IPS-18a (cell line): ENCODE measurements at regions not wholly inside any gene's neighbourhood (a gene's known extent, or its start where the extent isn't known, plus 50 kb on each side); places are given as distances from the start of the nearest gene placed in this dataset.
"Not testable (repeated sequence)": the region's sequence is repeated elsewhere in the genome, so short reads cannot be mapped to it uniquely, and the experiment has no call there.

Experiments
- H3K27ac ChIP-seq: one replicate; pipeline ENCODE4 v1.5.1; 2013; ENCODE audit warnings: low read length
- H3K27me3 ChIP-seq: one replicate; pipeline ENCODE4 v1.6.1; 2013; ENCODE audit warnings: mild to moderate bottlenecking, low read length; ENCODE audit not compliant: control insufficient read depth, insufficient read depth
- H3K36me3 ChIP-seq: one replicate; pipeline ENCODE4 v1.6.1; 2013; ENCODE audit warnings: low read depth, low read length; ENCODE audit not compliant: control insufficient read depth
- H3K4me1 ChIP-seq: one replicate; pipeline ENCODE4 v1.6.1; 2013; ENCODE audit warnings: low read depth, low read length; ENCODE audit not compliant: control insufficient read depth
- H3K4me3 ChIP-seq: one replicate; pipeline ENCODE4 v1.5.1; 2013; ENCODE audit warnings: low read length
- H3K9ac ChIP-seq: one replicate; pipeline ENCODE4 v1.6.1; 2013; ENCODE audit warnings: mild to moderate bottlenecking, low read length, moderate library complexity
- H3K9me3 ChIP-seq: one replicate; pipeline ENCODE4 v1.6.1; 2013; ENCODE audit warnings: low read depth, low read length; ENCODE audit not compliant: control insufficient read depth

DNA sequence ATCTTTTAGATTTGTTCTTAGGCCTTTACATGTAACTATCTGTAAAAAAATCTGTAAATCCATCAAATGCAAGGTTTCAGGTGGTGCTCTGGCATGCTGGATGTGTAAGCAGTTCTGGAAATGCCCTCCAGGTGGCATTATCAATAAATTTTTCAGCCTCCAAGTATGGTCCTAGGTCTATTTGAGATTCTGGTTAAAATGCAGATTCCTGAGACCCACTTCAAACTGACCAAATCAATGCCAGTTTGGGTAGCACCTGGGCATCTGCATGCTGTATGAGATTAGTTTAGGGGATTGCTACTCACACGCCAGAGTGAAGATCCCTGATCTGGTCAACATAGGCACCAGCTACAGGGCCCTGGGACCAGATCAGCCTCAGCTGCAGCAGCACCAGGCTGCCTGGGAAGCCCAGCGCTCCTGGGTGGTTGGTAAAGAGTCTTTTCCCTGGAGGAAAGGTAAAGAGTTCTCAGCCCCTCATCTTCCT is 507.3 kb upstream of the CITED2 start:
- Histone ChIP-seq H3K4me3 (no peak overlapping the region), H3K27ac (no peak overlapping the region), H3K9me3 (no peaks in the 10 kb centered on the region), H3K36me3 (no peaks in the 10 kb centered on the region), H3K27me3 (no peaks in the 10 kb centered on the region), H3K4me1 (peaks cover 56% of the 10 kb centered on the region), H3K9ac (no peak overlapping the region)

DNA sequence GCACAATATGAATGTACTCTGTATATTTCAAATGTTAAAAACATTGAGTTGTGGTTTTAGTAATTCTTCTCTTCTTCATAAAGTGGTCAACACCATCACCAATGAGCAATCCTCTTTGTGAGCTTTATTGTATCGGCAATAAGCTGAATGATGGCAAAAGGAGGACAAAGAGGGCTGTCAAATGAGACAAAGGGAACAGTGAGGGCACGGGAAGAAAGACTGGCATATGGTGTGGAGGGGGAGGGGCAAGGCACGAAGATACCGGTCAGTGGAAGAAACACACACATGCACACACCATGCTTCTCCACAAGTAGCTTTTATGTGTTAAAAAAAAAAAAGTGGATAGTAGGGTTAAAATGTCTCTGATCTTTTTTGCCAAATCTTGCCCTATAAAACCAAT is 506.8 kb upstream of the CITED2 start:
- no peak overlapping the region for H3K9ac ChIP-seq
- no peaks in the 10 kb centered on the region for H3K9me3 ChIP-seq
- H3K27me3 ChIP-seq = no peaks in the 10 kb centered on the region
- H3K27ac ChIP-seq = no peak overlapping the region
- H3K4me1 ChIP-seq = peaks cover 50% of the 10 kb centered on the region
- no peaks in the 10 kb centered on the region for H3K36me3 ChIP-seq
- no peak overlapping the region for H3K4me3 ChIP-seq

DNA sequence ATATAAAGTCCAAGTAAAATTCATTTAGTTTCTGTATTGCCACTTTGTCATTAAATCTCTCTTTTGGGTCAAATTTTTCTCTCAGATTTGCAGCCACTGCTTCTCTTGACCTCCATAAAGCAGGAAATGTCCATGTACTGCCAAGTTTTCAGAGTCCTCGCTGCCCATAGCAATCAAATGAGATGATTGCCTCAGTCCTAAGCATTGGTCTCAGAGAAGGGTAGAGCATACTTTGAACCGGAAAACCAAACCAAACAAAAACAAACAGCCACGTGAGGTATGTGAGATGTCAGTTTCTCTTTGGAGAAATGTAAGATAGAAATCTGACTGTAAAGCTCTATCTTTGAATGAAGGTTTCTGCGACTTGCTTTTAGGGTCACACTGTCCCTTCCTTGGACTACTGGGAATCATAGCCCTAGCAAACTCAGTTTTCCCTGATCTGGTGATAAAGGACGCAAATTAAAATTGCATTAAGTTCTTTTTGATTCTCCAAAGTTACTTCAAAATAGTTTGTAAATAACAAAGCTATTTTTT is 505.4 kb upstream of the CITED2 start:
- no peaks in the 10 kb centered on the region for H3K9me3 ChIP-seq
- no peak overlapping the region for H3K4me3 ChIP-seq
- H3K4me1 ChIP-seq = peaks cover 42% of the 10 kb centered on the region
- no peaks in the 10 kb centered on the region for H3K27me3 ChIP-seq
- no peak overlapping the region for H3K27ac ChIP-seq
- no peak overlapping the region for H3K9ac ChIP-seq
- no peaks in the 10 kb centered on the region for H3K36me3 ChIP-seq

DNA sequence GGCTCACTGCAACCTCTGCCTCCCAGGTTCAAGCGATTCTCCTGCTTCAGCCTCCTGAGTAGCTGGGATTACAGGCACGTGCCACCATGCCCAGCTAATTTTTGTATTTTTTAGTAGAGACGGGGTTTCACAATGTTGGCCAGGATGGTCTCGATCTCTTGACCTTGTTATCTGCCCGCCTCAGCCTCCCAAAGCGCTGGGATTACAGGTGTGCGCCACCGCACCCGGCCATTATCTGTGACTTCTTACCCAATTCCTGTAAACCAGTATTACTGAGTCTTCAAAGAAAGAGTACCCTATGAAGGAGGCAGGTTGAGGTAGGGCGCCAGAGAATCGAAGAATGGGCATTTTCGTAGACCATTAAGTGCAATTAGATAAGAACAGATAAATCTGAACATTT is 504.8 kb upstream of the CITED2 start:
- not testable (repeated sequence) for H3K9me3 ChIP-seq, H3K27ac ChIP-seq, H3K4me3 ChIP-seq, H3K36me3 ChIP-seq, H3K27me3 ChIP-seq, H3K9ac ChIP-seq
- peaks cover 36% of the 10 kb centered on the region for H3K4me1 ChIP-seq

DNA sequence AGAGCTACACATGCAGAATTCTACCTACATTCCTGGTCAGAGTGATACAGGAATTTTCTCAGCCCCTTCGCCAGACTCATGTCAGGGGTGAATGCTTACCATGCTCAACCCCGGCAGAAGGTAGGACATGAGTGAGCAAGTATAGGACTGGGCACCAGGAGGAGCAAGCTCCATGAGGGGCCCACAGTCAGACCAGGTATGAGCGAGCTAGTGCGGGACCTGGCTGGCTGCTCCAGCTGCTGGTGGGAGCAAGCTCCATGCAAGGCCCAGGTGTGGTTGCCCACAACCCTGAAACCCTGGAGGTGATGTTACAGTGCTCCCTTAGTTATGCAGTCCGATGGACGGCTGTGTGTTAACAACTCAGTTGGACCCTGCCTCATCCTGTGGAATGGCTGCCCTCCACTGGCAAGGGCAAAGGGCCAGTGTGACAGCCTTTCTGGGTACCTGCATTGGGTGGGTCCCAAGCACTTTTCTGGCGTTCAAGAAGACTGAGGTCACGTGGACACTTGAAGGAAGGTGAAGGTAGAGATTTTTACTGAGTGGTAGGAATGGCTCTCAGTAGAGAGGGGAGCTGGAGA is 503.5 kb upstream of the CITED2 start:
- Histone ChIP-seq H3K4me3 (no peak overlapping the region), H3K27ac (no peak overlapping the region), H3K9me3 (no peaks in the 10 kb centered on the region), H3K27me3 (no peaks in the 10 kb centered on the region), H3K4me1 (peaks cover 23% of the 10 kb centered on the region), H3K9ac (no peak overlapping the region), H3K36me3 (no peaks in the 10 kb centered on the region)

DNA sequence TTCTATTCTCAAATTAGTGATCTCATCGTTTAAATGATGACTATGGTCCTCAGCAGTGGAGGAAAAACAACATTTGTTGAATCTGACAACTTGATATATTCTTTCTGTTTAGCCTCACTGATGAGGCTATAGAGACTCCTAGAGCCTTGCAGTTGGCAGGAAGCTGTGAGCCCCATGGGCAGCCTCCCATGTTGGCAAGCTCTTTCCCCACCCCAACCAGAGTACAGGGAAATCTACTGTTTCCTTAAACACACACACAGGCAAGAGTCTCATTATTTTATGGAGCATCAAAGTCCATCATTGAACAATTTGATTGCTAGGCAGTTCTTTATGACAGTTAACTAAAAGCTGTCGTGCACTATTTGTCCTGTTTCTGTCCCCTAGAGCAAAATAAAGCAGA is 498.2 kb upstream of the CITED2 start:
- Histone ChIP-seq H3K9ac (no peak overlapping the region), H3K4me1 (no peaks in the 10 kb centered on the region), H3K27me3 (no peaks in the 10 kb centered on the region), H3K9me3 (no peaks in the 10 kb centered on the region), H3K4me3 (no peak overlapping the region), H3K36me3 (no peaks in the 10 kb centered on the region), H3K27ac (no peak overlapping the region)

DNA sequence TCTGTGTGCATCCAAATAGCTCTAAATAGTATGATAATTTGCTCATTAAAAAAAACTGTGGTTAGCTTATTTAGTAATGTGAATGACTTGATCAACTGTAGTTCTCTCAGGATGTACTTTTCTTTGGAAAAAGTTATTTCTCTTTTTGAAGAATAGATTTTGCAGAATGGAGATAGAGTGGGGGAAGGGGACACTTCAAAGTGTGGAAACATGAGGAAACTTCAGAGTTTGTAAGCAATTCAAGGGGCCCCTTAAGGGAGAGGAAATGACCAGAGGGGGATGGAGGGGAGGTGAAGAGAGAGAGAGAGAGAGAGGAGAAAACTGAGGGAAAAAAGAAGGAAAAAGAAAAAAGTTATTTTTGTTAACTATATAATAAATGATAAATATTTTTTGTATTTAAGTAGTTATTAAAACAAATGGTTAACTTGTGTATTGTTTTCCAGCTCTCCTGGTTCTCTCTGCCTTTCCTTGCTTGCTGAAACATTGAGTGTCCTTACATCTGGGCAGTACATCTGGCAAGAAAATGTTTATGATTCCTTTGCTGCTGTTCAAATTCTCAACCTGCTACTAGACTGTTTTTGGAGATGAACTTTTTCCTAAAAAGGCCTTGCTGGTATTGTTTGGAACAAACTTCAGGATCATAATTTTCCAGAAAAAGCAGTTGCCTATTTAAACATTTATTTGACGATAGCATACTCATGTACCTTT is 497.5 kb upstream of the CITED2 start:
- H3K27ac ChIP-seq = no peak overlapping the region
- no peak overlapping the region for H3K9ac ChIP-seq

DNA sequence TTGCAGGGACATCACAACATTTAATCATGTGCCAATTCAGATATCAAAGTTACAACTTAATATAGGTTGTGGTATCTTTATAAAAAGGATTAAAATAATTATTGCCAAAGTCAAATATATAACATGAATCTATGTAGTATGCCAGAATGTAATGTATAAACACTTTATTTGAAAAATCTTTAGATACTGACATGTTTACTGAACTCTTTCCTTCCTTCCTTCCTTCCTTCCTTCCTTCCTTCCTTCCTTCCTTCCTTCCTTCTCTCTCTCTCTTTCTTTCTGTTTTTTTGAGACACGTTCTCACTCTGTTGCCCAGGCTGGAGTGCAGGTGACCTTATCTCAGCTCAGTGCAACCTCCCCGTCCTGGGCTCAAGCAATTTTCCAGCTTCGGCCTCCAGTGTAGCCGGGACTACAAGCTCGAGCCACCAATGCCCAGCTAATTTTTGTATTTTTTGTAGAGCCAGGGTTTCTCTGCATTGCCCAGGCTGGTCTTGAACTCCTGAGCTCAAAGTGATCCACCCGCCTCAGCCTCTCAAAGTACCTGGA is 496.8 kb upstream of the CITED2 start:
- Histone ChIP-seq H3K9ac (no peak overlapping the region), H3K4me1 (no peaks in the 10 kb centered on the region), H3K9me3 (no peaks in the 10 kb centered on the region), H3K4me3 (no peak overlapping the region), H3K36me3 (no peaks in the 10 kb centered on the region), H3K27ac (no peak overlapping the region), H3K27me3 (no peaks in the 10 kb centered on the region)

More for the DNA sequence above, 497.5 kb upstream of the CITED2 start:
- no peaks in the 10 kb centered on the region for H3K4me1 ChIP-seq
- H3K4me3 ChIP-seq = no peak overlapping the region
- no peaks in the 10 kb centered on the region for H3K27me3 ChIP-seq
- no peaks in the 10 kb centered on the region for H3K36me3 ChIP-seq
- no peaks in the 10 kb centered on the region for H3K9me3 ChIP-seq

DNA sequence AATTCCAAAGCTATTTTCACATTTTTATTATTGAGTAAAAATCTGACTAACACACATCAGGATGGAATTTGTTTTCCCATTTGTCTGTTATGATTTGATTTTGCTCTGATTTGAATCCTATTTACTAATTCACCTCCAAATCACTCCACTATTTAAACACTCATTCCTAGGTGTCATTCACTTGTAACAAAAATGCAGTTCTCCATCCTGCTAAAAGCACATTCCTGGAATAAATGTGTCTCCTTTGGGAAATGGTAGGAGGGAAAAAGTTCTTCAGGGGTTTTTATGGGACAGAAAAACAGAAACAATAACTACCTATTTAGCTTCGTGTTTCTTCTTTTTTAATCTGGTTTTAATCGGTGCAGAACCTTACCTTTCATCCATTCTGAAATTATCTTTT is 494.1 kb upstream of the CITED2 start:
- H3K4me1 ChIP-seq = no peaks in the 10 kb centered on the region
- H3K4me3 ChIP-seq = no peak overlapping the region
- H3K36me3 ChIP-seq = no peaks in the 10 kb centered on the region
- no peaks in the 10 kb centered on the region for H3K27me3 ChIP-seq
- H3K9ac ChIP-seq = no peak overlapping the region
- no peaks in the 10 kb centered on the region for H3K9me3 ChIP-seq
- no peak overlapping the region for H3K27ac ChIP-seq

DNA sequence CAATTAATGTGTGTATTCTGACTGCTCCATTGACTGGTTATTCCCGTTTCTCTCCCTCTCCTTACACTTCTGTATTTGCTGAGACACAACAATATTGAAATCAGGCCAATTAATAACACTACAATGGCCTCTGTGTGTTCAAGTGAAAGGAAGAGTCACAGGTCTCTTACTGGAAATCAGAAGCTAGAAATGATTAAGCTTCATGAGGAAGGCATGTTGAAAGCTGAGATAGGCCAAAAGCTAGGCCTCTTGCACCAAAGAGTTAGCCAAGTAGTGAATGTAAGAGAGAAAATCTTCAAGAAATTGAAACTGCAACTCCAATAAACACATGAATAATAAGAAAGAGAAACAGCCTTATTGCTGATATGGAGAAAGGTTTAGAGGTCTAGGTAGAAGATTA is 489.5 kb upstream of the CITED2 start:
- Histone ChIP-seq H3K27ac (no peak overlapping the region), H3K36me3 (no peaks in the 10 kb centered on the region), H3K9ac (no peak overlapping the region), H3K9me3 (no peaks in the 10 kb centered on the region), H3K4me3 (no peak overlapping the region), H3K27me3 (no peaks in the 10 kb centered on the region), H3K4me1 (no peaks in the 10 kb centered on the region)

DNA sequence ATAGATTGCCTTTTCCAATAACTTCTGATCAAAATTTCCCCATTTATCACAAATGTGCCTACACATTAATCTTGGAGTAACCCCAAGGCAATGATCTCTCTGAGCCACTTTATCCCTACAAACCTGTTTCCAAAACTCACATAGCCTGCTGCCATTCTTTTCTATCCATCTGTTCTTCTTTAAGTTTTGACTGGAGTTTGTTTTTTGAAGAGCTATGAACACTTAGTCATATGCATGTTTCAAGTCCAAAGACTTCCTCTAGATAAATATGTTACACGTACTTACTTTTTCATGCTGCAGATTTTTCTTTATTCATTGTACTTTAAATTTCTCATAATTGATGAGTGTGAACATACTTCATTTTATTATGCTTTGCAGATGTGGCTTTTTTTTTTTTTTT is 488.9 kb upstream of the CITED2 start:
- H3K27ac ChIP-seq = no peak overlapping the region
- no peaks in the 10 kb centered on the region for H3K27me3 ChIP-seq
- H3K36me3 ChIP-seq = no peaks in the 10 kb centered on the region
- H3K9ac ChIP-seq = no peak overlapping the region
- H3K9me3 ChIP-seq = no peaks in the 10 kb centered on the region
- no peak overlapping the region for H3K4me3 ChIP-seq
- H3K4me1 ChIP-seq = no peaks in the 10 kb centered on the region

DNA sequence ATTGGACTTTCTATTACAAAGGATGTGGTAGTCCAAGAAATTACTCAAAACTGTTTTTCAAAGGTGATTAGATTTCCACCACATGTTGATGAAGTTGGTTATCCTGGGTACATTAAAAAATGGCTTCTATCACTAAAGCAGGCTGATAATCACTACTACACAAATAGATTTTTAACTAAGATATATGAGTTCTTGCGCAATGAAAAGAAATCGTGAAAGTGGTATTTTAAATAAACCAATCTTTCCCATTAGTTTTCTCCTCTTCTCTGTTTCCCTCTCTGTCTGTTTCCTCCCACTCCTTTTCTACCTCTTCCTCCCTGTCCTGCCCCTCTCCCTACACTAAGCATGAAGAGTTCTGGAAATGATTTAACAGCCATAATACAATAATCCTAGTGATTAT is 487.9 kb upstream of the CITED2 start:
- H3K27me3 ChIP-seq = no peaks in the 10 kb centered on the region
- H3K27ac ChIP-seq = no peak overlapping the region
- H3K4me1 ChIP-seq = no peaks in the 10 kb centered on the region
- no peak overlapping the region for H3K4me3 ChIP-seq
- H3K9me3 ChIP-seq = no peaks in the 10 kb centered on the region
- no peak overlapping the region for H3K9ac ChIP-seq
- no peaks in the 10 kb centered on the region for H3K36me3 ChIP-seq
